ENCODE measurements at regions not wholly inside any gene's neighbourhood (a gene's known extent, or its start where the extent isn't known, plus 50 kb on each side); places are given as distances from the start of the nearest gene placed in this dataset.

DNA sequence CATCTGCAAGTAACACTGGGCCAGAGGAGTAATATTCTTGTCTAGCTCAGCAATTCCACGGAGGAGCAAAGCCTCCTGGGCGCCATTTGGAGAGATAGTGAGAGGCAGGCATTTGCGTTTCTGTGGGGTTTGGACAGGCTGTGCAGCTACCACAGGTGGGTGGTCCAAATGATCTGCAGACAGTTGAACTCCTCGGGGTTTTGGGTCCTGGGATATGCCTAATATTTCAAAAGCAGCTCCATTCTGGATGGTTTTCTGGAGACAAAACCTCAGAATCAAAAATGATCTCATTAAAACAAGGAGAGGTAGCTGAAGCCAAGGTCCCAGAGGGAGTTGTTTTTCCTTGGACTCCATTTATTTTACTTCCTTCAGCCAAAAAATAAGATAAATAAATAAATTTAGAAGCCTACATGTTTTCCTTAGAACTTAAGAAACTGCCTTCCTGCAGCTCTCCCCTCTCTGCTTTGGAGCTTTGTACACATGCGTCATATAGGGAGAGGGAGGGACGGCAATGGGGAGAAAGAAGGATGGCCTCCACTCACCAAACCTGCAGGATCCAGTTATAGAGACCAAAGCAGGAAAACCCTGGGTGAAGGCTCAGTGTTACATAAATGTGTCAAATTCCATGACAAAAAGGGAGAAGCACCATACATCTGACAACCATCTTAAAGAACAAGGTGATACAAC, 227.3 kb upstream of the DAAM1 start:
- Histone ChIP-seq H4K20me1 (ENCODE audit: insufficient read depth, low read length) (no peaks in the 10 kb centered on the region), H3K4me2 (ENCODE audit: low read depth, low read length) (no peak overlapping the region), H3K9me3 (ENCODE audit: low read length) (no peaks in the 10 kb centered on the region), H3K4me1 (ENCODE audit: insufficient read depth, low read length) (no peaks in the 10 kb centered on the region), H3K4me3 (replicated peaks in 1 of 3; ENCODE audit: insufficient read depth in 1 of 3, low read depth in 2 of 3, low read length in 3 of 3) (no peak overlapping the region), H3K9ac (ENCODE audit: insufficient read depth, low read depth, low read length) (no peak overlapping the region), H3K27me3 (ENCODE audit: control insufficient read depth in 1 of 2, insufficient read depth in 2 of 2, low read length in 2 of 2) (no peaks in the 10 kb centered on the region), H2AFZ (ENCODE audit: low read length) (no peak overlapping the region), H3K79me2 (ENCODE audit: insufficient read depth, low read length) (no peaks in the 10 kb centered on the region), H3K27ac (ENCODE audit: extremely low read length, insufficient read depth, low read length) (no peak overlapping the region), H3K36me3 (replicated peaks in 1 of 2; ENCODE audit: control insufficient read depth in 1 of 2, insufficient read depth in 2 of 2, low read length in 2 of 2) (no peaks in the 10 kb centered on the region)
- BruUV-seq (replicated peaks), result no TSS peak
- ATAC-seq, result no peak
- WGBS (ENCODE audit: low lambda C conversion rate), result 45% methylated on average over 6 of the region's 6 CpGs
- FAIRE-seq, result no peak
- in situ Hi-C loops (cut with HindIII; ENCODE audit: extremely low pct_ligation_motif_present, low pct_unique_long_range_greater_than_20kb) (no loop called here), intact Hi-C loops (cut with micrococcal nuclease; ENCODE audit: unreplicated experiment) (no loop called here)
- TF ChIP-seq ZNF800 (CRISPR knock-in tag; IDR thresholded peaks at IDR 0.05), result no peak
- no peak for TF ChIP-seq ZBTB49 (CRISPR knock-in tag; IDR thresholded peaks at IDR 0.05; ENCODE audit: borderline replicate concordance)
- TF ChIP-seq MAFK (conservative IDR thresholded peaks at IDR 0.05 in 1 of 2, IDR thresholded peaks at IDR 0.05 in 1 of 2; ENCODE audit: low read length in 2 of 2), result peak; percentile 9 to 51; a peak in 2 of 4 replicates
- TF ChIP-seq RFXANK (CRISPR knock-in tag; IDR thresholded peaks at IDR 0.05), result no peak
- ChIA-PET POLR2A (no interaction called here), CTCF (ENCODE audit: low intra/inter-chr PET ratio, low total read pairs) (no interaction called here)
- no peak for DNase-seq (ENCODE audit: low spot score)

Data from HepG2 (cell line).